ENCODE measurements at regions not wholly inside any gene's neighbourhood (a gene's known extent, or its start where the extent isn't known, plus 50 kb on each side); places are given as distances from the start of the nearest gene placed in this dataset.

DNA sequence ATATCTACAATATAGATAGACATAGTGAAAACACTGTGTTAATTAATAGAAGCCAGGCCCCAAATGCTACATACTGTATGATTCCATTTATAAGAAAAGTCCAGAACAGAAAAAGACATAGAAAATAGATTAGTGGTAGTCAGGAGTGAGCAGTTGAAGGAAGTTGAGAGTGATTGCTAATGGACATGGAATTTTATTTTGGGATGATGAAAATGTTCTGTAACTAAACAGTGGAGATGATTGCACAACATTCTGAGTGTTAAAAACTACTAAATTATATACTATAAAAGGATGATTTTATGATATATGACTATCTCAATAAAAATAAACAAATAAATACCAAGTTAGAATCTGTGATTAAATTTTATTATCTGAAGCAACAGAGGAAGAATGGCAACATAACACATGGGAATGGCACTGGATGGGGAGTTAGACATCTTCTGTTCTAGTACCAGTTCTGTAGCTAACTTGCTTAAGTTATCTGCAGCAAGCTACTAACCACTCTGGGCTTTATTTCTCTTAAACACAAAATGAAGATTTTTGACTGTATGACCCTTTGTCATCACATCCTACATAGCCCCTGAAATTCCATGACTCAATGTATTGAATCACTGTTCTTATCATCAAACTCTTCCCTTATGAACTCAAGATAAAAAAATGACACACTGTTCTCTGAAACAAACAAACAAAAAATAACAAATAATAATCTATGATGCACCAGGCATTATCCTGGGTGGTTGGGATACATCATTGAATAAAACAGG is 612.7 kb downstream of the TBL1XR1 start:
- DNase-seq (no peak), ATAC-seq (no peak)
- H3K27me3 ChIP-seq: no peaks in the 10 kb centered on the region
- intact Hi-C loops (cut with DNase I): no loop called here
- H3K4me3 ChIP-seq: no peak overlapping the region
- peaks cover 0 to 6% (median 0%) of the 10 kb centered on the region in 11 donors for H3K9me3 ChIP-seq
- H3K27ac ChIP-seq: no peak overlapping the region
- no peaks in the 10 kb centered on the region for H3K36me3 ChIP-seq
- H3K4me1 ChIP-seq: no peaks in the 10 kb centered on the region
- no peak for TF ChIP-seq CTCF (IDR thresholded peaks at IDR 0.05)

- no peak overlapping the region for H3K27ac ChIP-seq
- H3K4me3 ChIP-seq: no peak overlapping the region
- no peaks in the 10 kb centered on the region for H3K36me3 ChIP-seq
- 92 to 98% methylated on average over 1 of the region's 1 CpG for WGBS, 2 donors
- ATAC-seq (no peak), DNase-seq (no peak)
- intact Hi-C loops (cut with DNase I): no loop called here
- peaks cover 0 to 6% (median 0%) of the 10 kb centered on the region in 11 donors for H3K9me3 ChIP-seq
- no peaks in the 10 kb centered on the region for H3K27me3 ChIP-seq
- H3K4me1 ChIP-seq: no peaks in the 10 kb centered on the region
- TF ChIP-seq CTCF (IDR thresholded peaks at IDR 0.05): no peak
Measured at GRCh38 chr3:176583956-176584355, 613.3 kb downstream of the TBL1XR1 start.

DNA sequence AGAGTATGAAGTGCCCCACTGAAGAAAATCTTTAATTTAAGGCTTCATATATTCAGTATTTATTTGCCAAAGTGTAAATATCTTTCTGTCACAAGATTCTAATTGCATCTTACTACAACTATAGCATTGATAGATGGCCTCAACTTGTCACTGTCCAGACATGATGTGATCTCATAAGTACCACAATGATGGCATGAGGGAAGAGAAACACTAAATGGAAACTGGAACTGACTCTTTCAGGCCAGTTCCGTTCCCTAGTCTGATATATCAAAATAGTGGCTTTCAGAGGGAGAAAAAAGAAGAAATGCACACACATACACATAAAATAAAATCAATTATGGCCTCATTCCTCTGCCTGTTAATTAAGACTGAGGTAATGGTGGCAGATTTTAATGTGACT is 615.7 kb downstream of the TBL1XR1 start:
- intact Hi-C loops (cut with DNase I): no loop called here

DNA sequence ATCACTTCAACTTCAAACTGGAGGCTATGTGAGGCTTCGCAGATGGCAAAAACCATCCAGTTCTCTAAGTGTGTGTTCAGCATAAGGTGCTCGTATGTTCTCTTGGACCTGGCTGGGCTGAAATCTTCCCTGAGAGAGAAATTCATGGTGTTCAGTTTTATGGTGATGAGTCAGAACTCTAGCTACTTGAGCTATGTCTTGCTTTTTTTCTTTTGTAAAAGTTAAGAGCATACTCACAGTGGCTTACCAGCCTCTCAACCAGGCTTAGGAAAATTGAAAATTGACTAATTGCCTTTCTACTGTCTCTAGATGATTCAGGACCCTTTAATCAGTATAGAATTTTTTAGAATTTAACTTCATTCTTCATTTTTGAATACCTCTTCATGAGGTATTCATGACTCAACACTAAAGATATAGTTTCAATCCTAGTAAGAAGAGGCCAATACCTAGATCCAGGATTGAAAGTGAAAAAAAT is 617.5 kb downstream of the TBL1XR1 start:
- H3K4me1 ChIP-seq: no peaks in the 10 kb centered on the region
- intact Hi-C loops (cut with DNase I): no loop called here

More for the DNA sequence above, 615.7 kb downstream of the TBL1XR1 start:
- H3K4me1 ChIP-seq: no peaks in the 10 kb centered on the region
- ATAC-seq (no peak), DNase-seq (no peak)
- TF ChIP-seq CTCF (IDR thresholded peaks at IDR 0.05): no peak
- H3K36me3 ChIP-seq: no peaks in the 10 kb centered on the region
- peaks cover 0 to 6% (median 0%) of the 10 kb centered on the region in 11 donors for H3K9me3 ChIP-seq
- no peak overlapping the region for H3K4me3 ChIP-seq
- WGBS, 2 donors: 86 to 100% methylated on average over 1 of the region's 1 CpG
- H3K27ac ChIP-seq: no peak overlapping the region
- no peaks in the 10 kb centered on the region for H3K27me3 ChIP-seq

More for the DNA sequence above, 617.5 kb downstream of the TBL1XR1 start:
- no peak for TF ChIP-seq CTCF (IDR thresholded peaks at IDR 0.05)
- ATAC-seq (no peak), DNase-seq (no peak)
- H3K27ac ChIP-seq: no peak overlapping the region
- H3K27me3 ChIP-seq: no peaks in the 10 kb centered on the region
- H3K9me3 ChIP-seq: peaks cover 0 to 6% (median 0%) of the 10 kb centered on the region in 11 donors
- WGBS, 2 donors: 92 to 93% methylated on average over 2 of the region's 2 CpGs
- no peaks in the 10 kb centered on the region for H3K36me3 ChIP-seq
- no peak overlapping the region for H3K4me3 ChIP-seq

Measured in heart right ventricle (tissue), 16 donors.